Activated naive CD8-positive, alpha-beta T cell (primary cell): ENCODE measurements at regions not wholly inside any gene's neighbourhood (a gene's known extent, or its start where the extent isn't known, plus 50 kb on each side); places are given as distances from the start of the nearest gene placed in this dataset.
A peak's percentile ranks its signal among the peaks of the same experiment; 100 is the strongest.

Experiments used
- H3K27ac Mint-ChIP-seq: one replicate; pipeline ENCODE4 v1.8.0; 2021; ENCODE audit warnings: mixed read lengths
- H3K27me3 Mint-ChIP-seq: one replicate; pipeline ENCODE4 v1.8.0; 2021; ENCODE audit warnings: mixed read lengths
- H3K36me3 Mint-ChIP-seq: one replicate; pipeline ENCODE4 v1.8.0; 2021; ENCODE audit warnings: mixed read lengths
- H3K4me1 Mint-ChIP-seq: one replicate; pipeline ENCODE4 v1.8.0; 2021; ENCODE audit warnings: low read depth, mixed read lengths
- H3K4me3 Mint-ChIP-seq: one replicate; pipeline ENCODE4 v1.8.0; 2021; ENCODE audit warnings: mild to moderate bottlenecking, mixed read lengths
- H3K9me3 Mint-ChIP-seq: one replicate; pipeline ENCODE4 v1.8.0; 2021; ENCODE audit warnings: low read depth, mixed read lengths

GRCh38 chr4:139611391-139611790 lies 54.2 kb upstream of the MGST2 start:
- no peak overlapping the region for H3K4me3 Mint-ChIP-seq
- no peak overlapping the region for H3K27ac Mint-ChIP-seq
- H3K4me1 Mint-ChIP-seq = peaks cover 7% of the 10 kb centered on the region
- peaks cover 4% of the 10 kb centered on the region for H3K9me3 Mint-ChIP-seq
- peaks cover 5% of the 10 kb centered on the region for H3K27me3 Mint-ChIP-seq
- peaks cover 3% of the 10 kb centered on the region for H3K36me3 Mint-ChIP-seq

- H3K4me1 Mint-ChIP-seq = peaks cover 15% of the 10 kb centered on the region
- peaks cover 4% of the 10 kb centered on the region for H3K9me3 Mint-ChIP-seq
- H3K27me3 Mint-ChIP-seq = peaks cover 5% of the 10 kb centered on the region
- H3K4me3 Mint-ChIP-seq = no peak overlapping the region
- peaks cover 3% of the 10 kb centered on the region for H3K36me3 Mint-ChIP-seq
- no peak overlapping the region for H3K27ac Mint-ChIP-seq
Measured at GRCh38 chr4:139609647-139610046, 53.6 kb upstream of the SETD7 start.

- H3K4me1 Mint-ChIP-seq = peaks cover 15% of the 10 kb centered on the region
- peaks cover 3% of the 10 kb centered on the region for H3K36me3 Mint-ChIP-seq
- no peak overlapping the region for H3K4me3 Mint-ChIP-seq
- H3K27me3 Mint-ChIP-seq = peaks cover 5% of the 10 kb centered on the region
- H3K9me3 Mint-ChIP-seq = peaks cover 4% of the 10 kb centered on the region
- H3K27ac Mint-ChIP-seq = no peak overlapping the region
Measured at GRCh38 chr4:139607502-139608060, 51.6 kb upstream of the SETD7 start.

GRCh38 chr4:139606579-139607501 lies 50.8 kb upstream of the SETD7 start:
- H3K27me3 Mint-ChIP-seq = peaks cover 5% of the 10 kb centered on the region
- H3K36me3 Mint-ChIP-seq = peaks cover 3% of the 10 kb centered on the region
- peaks cover 15% of the 10 kb centered on the region for H3K4me1 Mint-ChIP-seq
- H3K4me3 Mint-ChIP-seq = peak overlapping the region; percentile 89
- peak overlapping the region; percentile 84 for H3K27ac Mint-ChIP-seq
- H3K9me3 Mint-ChIP-seq = peaks cover 4% of the 10 kb centered on the region

GRCh38 chr4:139606103-139606502 lies 50.1 kb upstream of the SETD7 start:
- peaks cover 5% of the 10 kb centered on the region for H3K27me3 Mint-ChIP-seq
- peaks cover 3% of the 10 kb centered on the region for H3K36me3 Mint-ChIP-seq
- no peak overlapping the region for H3K27ac Mint-ChIP-seq
- H3K4me1 Mint-ChIP-seq = peaks cover 15% of the 10 kb centered on the region
- H3K4me3 Mint-ChIP-seq = peak overlapping the region; percentile 89
- H3K9me3 Mint-ChIP-seq = peaks cover 4% of the 10 kb centered on the region
